ENCODE measurements at regions not wholly inside any gene's neighbourhood (a gene's known extent, or its start where the extent isn't known, plus 50 kb on each side); places are given as distances from the start of the nearest gene placed in this dataset.

DNA sequence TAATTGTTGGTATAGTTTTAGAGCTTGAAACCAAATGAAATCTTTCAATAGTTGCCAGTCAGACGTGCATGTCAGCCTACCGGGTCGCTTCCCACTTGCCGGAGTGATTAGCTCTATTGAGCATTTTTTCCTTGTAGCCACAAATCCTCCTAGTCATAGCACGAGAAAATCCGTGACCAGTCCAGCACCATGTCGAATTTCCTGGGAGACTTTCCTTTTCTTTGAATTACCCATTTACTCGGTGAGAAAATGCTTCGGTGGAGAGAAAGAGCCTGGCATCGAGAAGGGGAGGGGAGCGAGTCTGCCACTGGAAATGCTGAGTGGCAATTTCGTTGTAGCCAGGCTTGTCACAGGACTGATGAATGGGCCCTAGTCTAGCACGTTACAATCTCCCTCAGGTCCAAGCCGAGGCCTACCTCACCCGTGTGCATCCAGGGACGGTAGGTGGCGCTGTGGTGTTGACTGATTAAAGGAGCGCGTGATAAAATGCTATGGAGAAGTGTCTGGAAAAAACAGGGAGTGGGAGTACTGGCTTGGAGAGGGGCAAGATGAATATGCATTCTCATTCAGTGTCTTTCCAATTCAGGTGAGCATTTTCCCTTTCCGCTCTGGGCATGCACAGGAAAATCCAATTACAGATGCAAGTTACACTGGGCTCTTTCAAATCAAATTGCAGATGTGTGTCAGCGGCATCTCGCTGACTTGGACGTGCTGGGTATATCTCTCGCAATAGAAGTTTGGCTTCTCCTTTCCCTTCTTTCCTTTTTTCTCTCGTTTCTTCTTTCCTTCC is 238.8 kb downstream of the EDEM1 start (continued):
- TF ChIP-seq, protein P1, sequence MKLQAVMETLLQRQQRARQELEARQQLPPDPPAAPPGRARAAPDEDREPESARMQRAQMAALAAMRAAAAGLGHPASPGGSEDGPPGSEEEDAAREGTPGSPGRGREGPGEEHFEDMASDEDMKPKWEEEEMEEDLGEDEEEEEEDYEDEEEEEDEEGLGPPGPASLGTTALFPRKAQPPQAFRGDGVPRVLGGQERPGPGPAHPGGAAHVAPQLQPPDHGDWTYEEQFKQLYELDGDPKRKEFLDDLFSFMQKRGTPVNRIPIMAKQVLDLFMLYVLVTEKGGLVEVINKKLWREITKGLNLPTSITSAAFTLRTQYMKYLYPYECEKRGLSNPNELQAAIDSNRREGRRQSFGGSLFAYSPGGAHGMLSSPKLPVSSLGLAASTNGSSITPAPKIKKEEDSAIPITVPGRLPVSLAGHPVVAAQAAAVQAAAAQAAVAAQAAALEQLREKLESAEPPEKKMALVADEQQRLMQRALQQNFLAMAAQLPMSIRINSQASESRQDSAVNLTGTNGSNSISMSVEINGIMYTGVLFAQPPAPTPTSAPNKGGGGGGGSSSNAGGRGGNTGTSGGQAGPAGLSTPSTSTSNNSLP (IDR thresholded peaks at IDR 0.05; ENCODE audit: low read depth, low read length) = no peak
- TF ChIP-seq TAF15 (IDR thresholded peaks at IDR 0.05; ENCODE audit: low read depth, low read length, poor library complexity, severe bottlenecking) (no peak), ZFP36L2 (CRISPR knock-in tag; IDR thresholded peaks at IDR 0.05) (no peak), ZNF570 (CRISPR knock-in tag; IDR thresholded peaks at IDR 0.05; ENCODE audit: borderline replicate concordance) (no peak), ZMYM4 (CRISPR knock-in tag; IDR thresholded peaks at IDR 0.05) (no peak), ZNF331 (CRISPR knock-in tag; IDR thresholded peaks at IDR 0.05) (0 out of 2 replicates have a peak, but pooled peaks have one; percentile 32), TCF7L2 (IDR thresholded peaks at IDR 0.05; ENCODE audit: low read depth, low read length) (no peak), ATM (IDR thresholded peaks at IDR 0.05; ENCODE audit: borderline replicate concordance) (no peak), ZNF616 (CRISPR knock-in tag; IDR thresholded peaks at IDR 0.05; ENCODE audit: low read depth) (no peak), PAF1 (CRISPR knock-in tag; IDR thresholded peaks at IDR 0.05) (no peak), ZNF781 (CRISPR knock-in tag; IDR thresholded peaks at IDR 0.05; ENCODE audit: borderline replicate concordance, not compliant biosample characterization) (no peak), MBNL3 (CRISPR knock-in tag; conservative IDR thresholded peaks at IDR 0.05) (no peak), EED (CRISPR knock-in tag; IDR thresholded peaks at IDR 0.05) (no peak), KLF6 (CRISPR knock-in tag; IDR thresholded peaks at IDR 0.05) (no peak), ZFY (CRISPR knock-in tag; IDR thresholded peaks at IDR 0.05) (peak; percentile 67), ZNF550 (CRISPR knock-in tag; IDR thresholded peaks at IDR 0.05; ENCODE audit: borderline replicate concordance) (no peak), SCMH1 (CRISPR knock-in tag; IDR thresholded peaks at IDR 0.05; ENCODE audit: borderline replicate concordance) (no peak), LCORL (IDR thresholded peaks at IDR 0.05) (no peak), LCORL (CRISPR knock-in tag; IDR thresholded peaks at IDR 0.05) (no peak)
- TF ChIP-seq, protein P2, sequence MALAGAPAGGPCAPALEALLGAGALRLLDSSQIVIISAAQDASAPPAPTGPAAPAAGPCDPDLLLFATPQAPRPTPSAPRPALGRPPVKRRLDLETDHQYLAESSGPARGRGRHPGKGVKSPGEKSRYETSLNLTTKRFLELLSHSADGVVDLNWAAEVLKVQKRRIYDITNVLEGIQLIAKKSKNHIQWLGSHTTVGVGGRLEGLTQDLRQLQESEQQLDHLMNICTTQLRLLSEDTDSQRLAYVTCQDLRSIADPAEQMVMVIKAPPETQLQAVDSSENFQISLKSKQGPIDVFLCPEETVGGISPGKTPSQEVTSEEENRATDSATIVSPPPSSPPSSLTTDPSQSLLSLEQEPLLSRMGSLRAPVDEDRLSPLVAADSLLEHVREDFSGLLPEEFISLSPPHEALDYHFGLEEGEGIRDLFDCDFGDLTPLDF (CRISPR knock-in tag; IDR thresholded peaks at IDR 0.05) = no peak
- TF ChIP-seq, protein P3, sequence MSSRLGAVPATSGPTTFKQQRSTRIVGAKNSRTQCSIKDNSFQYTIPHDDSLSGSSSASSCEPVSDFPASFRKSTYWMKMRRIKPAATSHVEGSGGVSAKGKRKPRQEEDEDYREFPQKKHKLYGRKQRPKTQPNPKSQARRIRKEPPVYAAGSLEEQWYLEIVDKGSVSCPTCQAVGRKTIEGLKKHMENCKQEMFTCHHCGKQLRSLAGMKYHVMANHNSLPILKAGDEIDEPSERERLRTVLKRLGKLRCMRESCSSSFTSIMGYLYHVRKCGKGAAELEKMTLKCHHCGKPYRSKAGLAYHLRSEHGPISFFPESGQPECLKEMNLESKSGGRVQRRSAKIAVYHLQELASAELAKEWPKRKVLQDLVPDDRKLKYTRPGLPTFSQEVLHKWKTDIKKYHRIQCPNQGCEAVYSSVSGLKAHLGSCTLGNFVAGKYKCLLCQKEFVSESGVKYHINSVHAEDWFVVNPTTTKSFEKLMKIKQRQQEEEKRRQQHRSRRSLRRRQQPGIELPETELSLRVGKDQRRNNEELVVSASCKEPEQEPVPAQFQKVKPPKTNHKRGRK (CRISPR knock-in tag; IDR thresholded peaks at IDR 0.05) = no peak
- TF ChIP-seq, protein P4, sequence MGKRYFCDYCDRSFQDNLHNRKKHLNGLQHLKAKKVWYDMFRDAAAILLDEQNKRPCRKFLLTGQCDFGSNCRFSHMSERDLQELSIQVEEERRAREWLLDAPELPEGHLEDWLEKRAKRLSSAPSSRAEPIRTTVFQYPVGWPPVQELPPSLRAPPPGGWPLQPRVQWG (CRISPR knock-in tag; IDR thresholded peaks at IDR 0.05; ENCODE audit: borderline replicate concordance, low read depth) = no peak
- TF ChIP-seq, protein P5, sequence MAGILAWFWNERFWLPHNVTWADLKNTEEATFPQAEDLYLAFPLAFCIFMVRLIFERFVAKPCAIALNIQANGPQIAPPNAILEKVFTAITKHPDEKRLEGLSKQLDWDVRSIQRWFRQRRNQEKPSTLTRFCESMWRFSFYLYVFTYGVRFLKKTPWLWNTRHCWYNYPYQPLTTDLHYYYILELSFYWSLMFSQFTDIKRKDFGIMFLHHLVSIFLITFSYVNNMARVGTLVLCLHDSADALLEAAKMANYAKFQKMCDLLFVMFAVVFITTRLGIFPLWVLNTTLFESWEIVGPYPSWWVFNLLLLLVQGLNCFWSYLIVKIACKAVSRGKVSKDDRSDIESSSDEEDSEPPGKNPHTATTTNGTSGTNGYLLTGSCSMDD (CRISPR knock-in tag; IDR thresholded peaks at IDR 0.05) = no peak
- TF ChIP-seq, protein P6, sequence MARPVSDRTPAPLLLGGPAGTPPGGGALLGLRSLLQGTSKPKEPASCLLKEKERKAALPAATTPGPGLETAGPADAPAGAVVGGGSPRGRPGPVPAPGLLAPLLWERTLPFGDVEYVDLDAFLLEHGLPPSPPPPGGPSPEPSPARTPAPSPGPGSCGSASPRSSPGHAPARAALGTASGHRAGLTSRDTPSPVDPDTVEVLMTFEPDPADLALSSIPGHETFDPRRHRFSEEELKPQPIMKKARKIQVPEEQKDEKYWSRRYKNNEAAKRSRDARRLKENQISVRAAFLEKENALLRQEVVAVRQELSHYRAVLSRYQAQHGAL (CRISPR knock-in tag; IDR thresholded peaks at IDR 0.05; ENCODE audit: not compliant biosample characterization) = no peak
